ENCODE measurements at regions not wholly inside any gene's neighbourhood (a gene's known extent, or its start where the extent isn't known, plus 50 kb on each side); places are given as distances from the start of the nearest gene placed in this dataset.

DNA sequence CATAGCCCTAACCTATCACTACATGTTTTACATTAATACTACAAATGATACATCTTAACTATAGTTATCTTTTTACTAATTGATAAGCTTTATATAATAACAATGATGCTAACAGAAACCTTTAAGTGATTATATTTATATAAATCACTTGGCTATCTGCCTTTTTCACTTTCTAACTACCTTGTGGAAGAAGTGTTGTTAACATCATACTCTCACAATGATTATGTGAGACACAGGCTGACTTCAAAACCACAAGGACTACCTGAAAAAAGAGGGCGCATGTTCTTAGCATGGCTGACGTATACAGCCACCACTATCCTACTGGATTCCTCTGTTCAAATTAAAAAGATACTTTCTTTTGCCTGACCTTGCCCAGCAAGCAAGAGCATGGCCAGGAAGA is 135.3 kb upstream of the SOX5 start:
- TF ChIP-seq, protein P1, sequence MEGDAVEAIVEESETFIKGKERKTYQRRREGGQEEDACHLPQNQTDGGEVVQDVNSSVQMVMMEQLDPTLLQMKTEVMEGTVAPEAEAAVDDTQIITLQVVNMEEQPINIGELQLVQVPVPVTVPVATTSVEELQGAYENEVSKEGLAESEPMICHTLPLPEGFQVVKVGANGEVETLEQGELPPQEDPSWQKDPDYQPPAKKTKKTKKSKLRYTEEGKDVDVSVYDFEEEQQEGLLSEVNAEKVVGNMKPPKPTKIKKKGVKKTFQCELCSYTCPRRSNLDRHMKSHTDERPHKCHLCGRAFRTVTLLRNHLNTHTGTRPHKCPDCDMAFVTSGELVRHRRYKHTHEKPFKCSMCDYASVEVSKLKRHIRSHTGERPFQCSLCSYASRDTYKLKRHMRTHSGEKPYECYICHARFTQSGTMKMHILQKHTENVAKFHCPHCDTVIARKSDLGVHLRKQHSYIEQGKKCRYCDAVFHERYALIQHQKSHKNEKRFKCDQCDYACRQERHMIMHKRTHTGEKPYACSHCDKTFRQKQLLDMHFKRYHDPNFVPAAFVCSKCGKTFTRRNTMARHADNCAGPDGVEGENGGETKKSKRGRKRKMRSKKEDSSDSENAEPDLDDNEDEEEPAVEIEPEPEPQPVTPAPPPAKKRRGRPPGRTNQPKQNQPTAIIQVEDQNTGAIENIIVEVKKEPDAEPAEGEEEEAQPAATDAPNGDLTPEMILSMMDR (conservative IDR thresholded peaks at IDR 0.05; ENCODE audit: low read depth, low read length), result no peak
- no peak for TF ChIP-seq EZH2phosphoT487 (IDR thresholded peaks at IDR 0.05; ENCODE audit: borderline replicate concordance, low read length)

Data from PC-3 (cell line).